GM18517 (cell line): ENCODE measurements at regions not wholly inside any gene's neighbourhood (a gene's known extent, or its start where the extent isn't known, plus 50 kb on each side); places are given as distances from the start of the nearest gene placed in this dataset.

Experiments used
- ATAC-seq: cut with Tn5 transposase; IDR thresholded peaks from one replicate; pipeline ENCODE4 v1.9.1; 2021; ENCODE audit warnings: mild to moderate bottlenecking, moderate library complexity; ENCODE audit not compliant: unreplicated experiment

- no peak for ATAC-seq
Observed at GRCh38 chr13:61765940-61766666, 350.5 kb upstream of the PCDH20 start.

GRCh38 chr13:61765181-61765742, 349.6 kb upstream of the PCDH20 start:
- no peak for ATAC-seq

DNA sequence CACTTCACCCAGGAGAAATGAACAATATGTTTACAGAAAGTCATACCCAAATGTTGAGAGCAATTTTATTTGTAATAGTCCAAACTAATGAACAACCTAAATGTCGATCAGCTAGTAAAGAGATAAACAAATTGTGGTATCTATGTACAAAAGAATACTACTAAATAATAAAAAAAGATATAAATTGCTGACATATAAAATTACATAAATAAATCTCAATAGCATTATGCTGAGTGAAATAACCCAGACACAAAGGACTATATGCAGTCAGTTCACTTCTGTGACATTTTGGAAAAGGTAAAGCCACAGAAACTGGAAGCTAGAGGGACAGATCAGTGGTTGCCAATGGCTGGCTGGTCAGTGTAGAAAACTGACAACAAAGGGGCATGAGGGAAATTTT, 346.0 kb upstream of the PCDH20 start:
- ATAC-seq: no peak

GRCh38 chr13:61760102-61760501, 344.5 kb upstream of the PCDH20 start:
- ATAC-seq: no peak

DNA sequence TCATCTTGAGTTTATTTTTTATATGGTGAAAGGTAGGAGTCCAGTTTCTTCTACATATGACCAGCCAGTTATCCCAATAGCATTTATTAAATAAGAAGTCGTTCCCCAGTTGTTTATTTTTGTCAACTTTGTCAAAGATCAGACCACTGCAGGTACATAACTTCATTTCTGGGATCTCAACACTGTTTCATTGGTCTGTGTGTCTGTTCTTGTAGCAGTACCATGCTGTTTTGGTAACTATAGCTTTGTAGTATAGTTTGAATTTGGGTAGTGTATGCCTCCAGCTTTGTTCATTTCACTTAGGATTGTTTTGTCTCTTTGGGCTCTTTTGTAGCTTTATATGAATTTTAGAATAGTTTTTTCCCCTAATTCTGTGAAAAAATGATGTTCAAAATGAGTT, 340.4 kb upstream of the PCDH20 start:
- no peak for ATAC-seq

- ATAC-seq: no peak
Observed at GRCh38 chr13:61751039-61751438, 335.4 kb upstream of the PCDH20 start.

DNA sequence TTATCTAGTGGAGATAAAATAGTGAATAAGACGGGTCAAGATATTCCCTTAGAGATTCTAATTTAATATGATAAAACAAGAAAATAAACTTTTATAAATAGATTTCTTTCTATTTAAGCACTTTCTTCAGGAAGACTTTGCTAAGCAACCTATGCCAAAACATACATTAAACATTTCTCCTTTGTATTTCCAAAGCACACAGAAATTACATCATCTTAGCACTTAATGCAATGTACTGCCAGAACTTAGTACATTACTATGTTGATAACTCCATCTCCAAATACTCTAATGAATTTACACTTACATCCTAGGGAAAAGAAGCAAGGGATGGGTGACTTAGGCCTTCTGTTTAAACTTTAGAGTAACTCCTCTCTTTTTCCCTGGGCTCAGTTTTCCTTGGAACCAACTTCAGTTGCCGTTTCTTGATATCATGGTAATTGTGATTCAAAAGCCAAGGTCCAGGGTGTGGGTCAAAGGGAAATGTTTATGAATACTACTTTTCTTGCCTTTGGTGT, 322.6 kb upstream of the PCDH20 start:
- ATAC-seq: no peak

GRCh38 chr13:61734683-61735082, 319.0 kb upstream of the PCDH20 start:
- no peak for ATAC-seq

DNA sequence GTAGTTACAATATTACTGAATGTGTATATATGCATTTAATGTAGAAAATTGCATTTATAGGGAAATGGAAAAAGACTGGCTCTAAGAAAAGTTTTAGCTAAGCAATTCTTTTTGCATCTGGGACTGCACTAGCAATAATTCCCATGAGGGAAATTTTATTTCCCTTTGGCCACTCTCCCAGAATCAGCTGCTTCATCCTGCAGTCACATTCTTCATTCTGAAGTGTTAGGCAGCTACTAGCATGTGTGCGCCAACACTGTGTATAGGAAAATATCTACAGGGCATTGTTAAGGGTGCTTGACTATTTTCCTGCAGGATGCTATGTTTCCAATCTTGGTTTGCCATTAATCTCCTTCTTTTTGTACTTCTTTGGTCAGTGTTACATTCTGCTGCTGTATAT, 312.8 kb upstream of the PCDH20 start:
- no peak for ATAC-seq

GRCh38 chr13:61727767-61728166, 312.1 kb upstream of the PCDH20 start:
- no peak for ATAC-seq

DNA sequence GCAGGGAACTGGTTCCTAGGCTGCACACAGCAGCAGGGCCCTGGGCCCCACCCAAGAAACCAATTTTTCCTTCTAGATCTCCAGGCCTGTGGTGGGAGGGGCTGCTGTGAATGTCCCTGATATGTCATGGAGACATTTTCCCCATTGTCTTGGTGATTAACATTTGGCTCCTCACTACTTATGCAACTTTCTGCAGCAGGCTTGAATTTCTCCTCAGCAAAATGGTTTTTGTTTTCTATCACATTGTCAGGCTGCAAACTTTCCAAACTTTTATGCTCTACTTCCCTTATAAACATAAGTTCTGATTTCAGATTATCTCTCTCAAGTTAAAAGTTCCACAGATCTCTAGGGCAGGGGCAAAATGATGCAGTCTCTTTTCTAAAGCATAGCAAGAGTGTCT, 310.2 kb upstream of the PCDH20 start:
- no peak for ATAC-seq

GRCh38 chr13:61722119-61722518, 306.5 kb upstream of the PCDH20 start:
- no peak for ATAC-seq

DNA sequence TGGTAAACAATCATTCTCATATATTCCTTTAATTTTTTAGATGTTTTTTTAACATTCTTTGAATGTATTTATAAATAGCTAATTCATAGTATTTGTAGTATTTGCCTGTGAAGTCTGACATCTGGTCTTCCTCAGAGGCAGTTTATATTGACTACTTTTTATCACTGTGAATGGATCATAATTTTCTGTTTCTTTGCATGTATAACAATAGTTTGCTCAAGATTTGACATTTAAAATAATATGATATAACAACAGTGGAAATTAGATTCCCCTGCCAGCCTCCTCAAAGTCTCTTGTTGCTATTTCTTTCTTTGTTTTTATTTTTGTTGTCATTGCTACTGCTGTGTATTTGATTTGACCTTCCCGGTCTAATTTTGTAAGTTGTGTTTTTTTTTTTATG, 297.0 kb upstream of the PCDH20 start:
- ATAC-seq: no peak

- ATAC-seq: no peak
Observed at GRCh38 chr13:61709258-61709657, 293.6 kb upstream of the PCDH20 start.

GRCh38 chr13:61706899-61707298, 291.2 kb upstream of the PCDH20 start:
- no peak for ATAC-seq

GRCh38 chr13:61700620-61701019, 285.0 kb upstream of the PCDH20 start:
- no peak for ATAC-seq

DNA sequence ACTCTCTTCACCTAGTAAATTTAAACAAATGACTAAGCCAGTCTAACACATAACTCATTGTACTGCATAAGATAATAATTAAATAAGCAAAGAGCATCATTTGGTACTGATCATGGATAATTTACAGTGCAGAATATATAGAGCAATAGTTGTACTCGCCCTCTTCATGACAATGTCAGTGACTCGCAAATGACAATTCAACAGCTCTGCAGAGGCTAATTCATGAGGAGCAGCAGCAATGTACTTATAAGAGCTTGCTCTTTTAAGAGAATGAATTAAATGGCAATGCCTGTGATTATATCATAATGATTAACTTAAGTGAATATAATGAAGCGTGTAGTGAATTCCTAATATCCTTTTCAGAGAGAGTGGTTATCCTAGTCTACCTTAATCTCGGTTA, 284.5 kb upstream of the PCDH20 start:
- ATAC-seq: no peak

- no peak for ATAC-seq
Observed at GRCh38 chr13:61696676-61697075, 281.0 kb upstream of the PCDH20 start.

- no peak for ATAC-seq
Observed at GRCh38 chr13:61695147-61695546, 279.5 kb upstream of the PCDH20 start.

GRCh38 chr13:61692691-61693090, 277.0 kb upstream of the PCDH20 start:
- ATAC-seq: no peak

GRCh38 chr13:61685682-61686012, 270.0 kb upstream of the PCDH20 start:
- no peak for ATAC-seq

DNA sequence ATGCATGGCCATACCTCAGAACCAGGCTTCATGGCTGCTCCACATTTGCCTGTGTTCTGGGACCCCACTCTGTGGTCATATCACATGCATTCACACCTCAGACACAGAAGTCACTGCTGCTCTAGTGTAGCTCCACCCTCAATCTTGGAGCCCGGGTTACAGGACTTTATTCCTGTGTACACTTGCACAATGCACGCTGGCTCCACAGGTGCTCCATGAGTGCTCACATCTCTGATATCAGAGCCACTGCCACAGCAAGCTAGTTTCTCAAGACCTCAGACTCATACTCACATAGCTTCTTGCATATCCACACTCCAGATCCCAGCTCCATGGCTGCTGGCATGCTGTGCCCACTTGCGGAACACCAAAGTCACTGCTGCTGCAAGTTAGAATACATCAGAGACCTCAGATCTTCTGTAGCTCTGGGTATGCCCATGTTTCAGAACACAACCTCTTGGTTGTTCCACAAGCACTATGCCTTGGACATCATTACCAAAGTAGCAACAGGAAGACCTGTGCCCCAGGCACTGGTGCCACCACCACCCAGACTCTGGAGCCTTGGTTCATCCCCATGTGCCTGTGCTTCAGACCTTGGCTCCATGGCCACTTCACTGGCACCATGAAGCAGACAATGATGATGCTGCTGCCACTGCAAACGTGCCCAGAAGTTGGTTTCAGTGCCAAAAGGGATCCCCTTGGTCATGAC, 269.5 kb upstream of the PCDH20 start:
- no peak for ATAC-seq
